NCI-H82 (cell line): ENCODE measurements at regions not wholly inside any gene's neighbourhood (a gene's known extent, or its start where the extent isn't known, plus 50 kb on each side); places are given as distances from the start of the nearest gene placed in this dataset.
"Not testable (repeated sequence)": the region's sequence is repeated elsewhere in the genome, so short reads cannot be mapped to it uniquely, and the experiment has no call there.

Source experiments
- DNase-seq: peaks from one replicate; lab custom pipeline; 2025; lab: John Stamatoyannopoulos, UW

- no peak for DNase-seq
These were observed 216.3 kb upstream of the ECI2 start for GRCh38 chr6:4351520-4352321.

- DNase-seq, result no peak
These were observed 215.5 kb upstream of the ECI2 start for GRCh38 chr6:4350567-4351519.

- DNase-seq, result no peak
These were observed 214.6 kb upstream of the ECI2 start for GRCh38 chr6:4349931-4350330.

- no peak for DNase-seq
These were observed 213.9 kb upstream of the ECI2 start for GRCh38 chr6:4349323-4349722.

- DNase-seq, result no peak
These were observed 213.2 kb upstream of the ECI2 start for GRCh38 chr6:4348462-4349112.

GRCh38 chr6:4347877-4348276 is 212.5 kb upstream of the ECI2 start:
- DNase-seq, result no peak

- DNase-seq, result no peak
These were observed 211.4 kb upstream of the ECI2 start for GRCh38 chr6:4346659-4347333.

- peak; percentile 30 for DNase-seq
These were observed 210.2 kb upstream of the ECI2 start for GRCh38 chr6:4345543-4345942.

- DNase-seq, result no peak
These were observed 209.0 kb upstream of the ECI2 start for GRCh38 chr6:4344317-4344899.

GRCh38 chr6:4342407-4343137 is 207.2 kb upstream of the ECI2 start:
- no peak for DNase-seq

GRCh38 chr6:4341078-4341797 is 205.9 kb upstream of the ECI2 start:
- DNase-seq, result no peak

GRCh38 chr6:4340544-4340943 is 205.2 kb upstream of the ECI2 start:
- DNase-seq, result no peak

- no peak for DNase-seq
These were observed 203.5 kb upstream of the ECI2 start for GRCh38 chr6:4338884-4339283.

GRCh38 chr6:4336778-4337442 is 201.5 kb upstream of the ECI2 start:
- DNase-seq, result no peak

- no peak for DNase-seq
These were observed 200.7 kb upstream of the ECI2 start for GRCh38 chr6:4336084-4336483.

GRCh38 chr6:4334158-4334740 is 198.9 kb upstream of the ECI2 start:
- DNase-seq, result not testable (repeated sequence)

- no peak for DNase-seq
These were observed 192.5 kb upstream of the ECI2 start for GRCh38 chr6:4327841-4328240.

GRCh38 chr6:4324746-4325145 is 189.4 kb upstream of the ECI2 start:
- DNase-seq, result no peak

- no peak for DNase-seq
These were observed 187.9 kb upstream of the ECI2 start for GRCh38 chr6:4323322-4323721.
